ENCODE measurements at regions not wholly inside any gene's neighbourhood (a gene's known extent, or its start where the extent isn't known, plus 50 kb on each side); places are given as distances from the start of the nearest gene placed in this dataset.

GRCh38 chrX:34341814-34342213 lies 209.7 kb upstream of the FAM47A start:
- Mint-ChIP-seq H3K4me1 (peaks cover 1% of the 10 kb centered on the region; the same call in 1 of the 2 replicates), H3K36me3 (peaks cover 1% of the 10 kb centered on the region), H3K9me3 (peaks cover 19% of the 10 kb centered on the region), H3K27me3 (ENCODE audit: low read depth) (no peaks in the 10 kb centered on the region; the same call in 1 of the 2 replicates), H3K27ac (no peak overlapping the region), H3K4me3 (no peak overlapping the region)
- ChIA-PET CTCF (interaction anchor here (1.0 kb wide), 2 partner anchors 470 to 907 kb away, joined by 3 to 4 read pairs; no protein-coding TSS in a partner anchor), POLR2A (no interaction called here)
- DNase-seq (ENCODE audit: low spot score) (no peak), ATAC-seq (no peak)
- TF ChIP-seq ZNF512 (CRISPR knock-in tag; IDR thresholded peaks at IDR 0.05; ENCODE audit: borderline replicate concordance) (no peak), MXD4 (CRISPR knock-in tag; IDR thresholded peaks at IDR 0.05; ENCODE audit: borderline replicate concordance) (no peak), RORB (CRISPR knock-in tag; IDR thresholded peaks at IDR 0.05) (no peak), ZNF263 (CRISPR knock-in tag; IDR thresholded peaks at IDR 0.05; ENCODE audit: low read depth) (no peak), SP1 (CRISPR knock-in tag; conservative IDR thresholded peaks at IDR 0.05) (no peak), FOXP1 (CRISPR knock-in tag; IDR thresholded peaks at IDR 0.05; ENCODE audit: borderline replicate concordance) (no peak), TP53 (CRISPR knock-in tag; IDR thresholded peaks at IDR 0.05) (no peak), ZNF138 (CRISPR knock-in tag; conservative IDR thresholded peaks at IDR 0.05) (no peak), NR3C1 (CRISPR knock-in tag; conservative IDR thresholded peaks at IDR 0.05; ENCODE audit: low read depth) (no peak)

DNA sequence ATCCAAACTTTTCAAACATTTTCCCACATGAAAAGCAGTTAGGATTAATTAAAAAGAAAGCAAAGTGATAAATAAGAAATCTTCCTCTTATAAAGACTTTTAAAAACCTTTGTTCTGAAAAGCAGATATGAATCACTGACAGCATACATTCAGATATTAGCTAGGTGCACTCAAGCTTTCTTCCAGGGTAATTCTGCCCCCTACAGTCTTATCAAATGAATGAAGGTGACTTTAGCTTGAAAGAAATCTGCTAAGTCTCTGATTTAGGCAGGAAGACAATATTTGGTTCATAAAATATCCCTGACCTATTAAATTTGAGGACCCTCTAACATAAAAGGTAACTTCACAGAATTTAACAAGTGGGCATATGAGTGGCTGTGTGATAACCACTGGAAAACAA lies 209.1 kb upstream of the FAM47A start:
- no peak overlapping the region for H3K4me3 Mint-ChIP-seq
- DNase-seq (ENCODE audit: low spot score) (no peak), ATAC-seq (no peak)
- CTCF ChIA-PET, result interaction anchor here (0.8 to 1.0 kb wide), 3 partner anchors 12 to 907 kb away, joined by 3 to 4 read pairs (median 4); no protein-coding TSS in a partner anchor
- no peaks in the 10 kb centered on the region; the same call in 1 of the 2 replicates for H3K27me3 Mint-ChIP-seq (ENCODE audit: low read depth)
- H3K27ac Mint-ChIP-seq, result no peak overlapping the region
- peaks cover 5% of the 10 kb centered on the region for H3K36me3 Mint-ChIP-seq
- peaks cover 7% of the 10 kb centered on the region for H3K4me1 Mint-ChIP-seq
- H3K9me3 Mint-ChIP-seq, result peaks cover 24% of the 10 kb centered on the region
- POLR2A ChIA-PET, result no interaction called here
- TF ChIP-seq TCF7 (CRISPR knock-in tag; IDR thresholded peaks at IDR 0.05; ENCODE audit: low read depth), result no peak
- TF ChIP-seq KAT7 (CRISPR knock-in tag; IDR thresholded peaks at IDR 0.05; ENCODE audit: borderline replicate concordance), result no peak
- TF ChIP-seq MXD4 (CRISPR knock-in tag; IDR thresholded peaks at IDR 0.05; ENCODE audit: borderline replicate concordance), result no peak
- TF ChIP-seq, protein P1, sequence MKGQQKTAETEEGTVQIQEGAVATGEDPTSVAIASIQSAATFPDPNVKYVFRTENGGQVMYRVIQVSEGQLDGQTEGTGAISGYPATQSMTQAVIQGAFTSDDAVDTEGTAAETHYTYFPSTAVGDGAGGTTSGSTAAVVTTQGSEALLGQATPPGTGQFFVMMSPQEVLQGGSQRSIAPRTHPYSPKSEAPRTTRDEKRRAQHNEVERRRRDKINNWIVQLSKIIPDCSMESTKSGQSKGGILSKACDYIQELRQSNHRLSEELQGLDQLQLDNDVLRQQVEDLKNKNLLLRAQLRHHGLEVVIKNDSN (CRISPR knock-in tag; IDR thresholded peaks at IDR 0.05), result no peak
- TF ChIP-seq GABPB1 (CRISPR knock-in tag; IDR thresholded peaks at IDR 0.05), result no peak
- TF ChIP-seq ZNF263 (CRISPR knock-in tag; IDR thresholded peaks at IDR 0.05; ENCODE audit: low read depth), result no peak
- TF ChIP-seq, protein P2, sequence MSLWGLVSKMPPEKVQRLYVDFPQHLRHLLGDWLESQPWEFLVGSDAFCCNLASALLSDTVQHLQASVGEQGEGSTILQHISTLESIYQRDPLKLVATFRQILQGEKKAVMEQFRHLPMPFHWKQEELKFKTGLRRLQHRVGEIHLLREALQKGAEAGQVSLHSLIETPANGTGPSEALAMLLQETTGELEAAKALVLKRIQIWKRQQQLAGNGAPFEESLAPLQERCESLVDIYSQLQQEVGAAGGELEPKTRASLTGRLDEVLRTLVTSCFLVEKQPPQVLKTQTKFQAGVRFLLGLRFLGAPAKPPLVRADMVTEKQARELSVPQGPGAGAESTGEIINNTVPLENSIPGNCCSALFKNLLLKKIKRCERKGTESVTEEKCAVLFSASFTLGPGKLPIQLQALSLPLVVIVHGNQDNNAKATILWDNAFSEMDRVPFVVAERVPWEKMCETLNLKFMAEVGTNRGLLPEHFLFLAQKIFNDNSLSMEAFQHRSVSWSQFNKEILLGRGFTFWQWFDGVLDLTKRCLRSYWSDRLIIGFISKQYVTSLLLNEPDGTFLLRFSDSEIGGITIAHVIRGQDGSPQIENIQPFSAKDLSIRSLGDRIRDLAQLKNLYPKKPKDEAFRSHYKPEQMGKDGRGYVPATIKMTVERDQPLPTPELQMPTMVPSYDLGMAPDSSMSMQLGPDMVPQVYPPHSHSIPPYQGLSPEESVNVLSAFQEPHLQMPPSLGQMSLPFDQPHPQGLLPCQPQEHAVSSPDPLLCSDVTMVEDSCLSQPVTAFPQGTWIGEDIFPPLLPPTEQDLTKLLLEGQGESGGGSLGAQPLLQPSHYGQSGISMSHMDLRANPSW (CRISPR knock-in tag; conservative IDR thresholded peaks at IDR 0.05; ENCODE audit: low read depth), result no peak
- TF ChIP-seq FOXP4 (CRISPR knock-in tag; IDR thresholded peaks at IDR 0.05), result no peak
- no peak for TF ChIP-seq ARID4B (CRISPR knock-in tag; IDR thresholded peaks at IDR 0.05; ENCODE audit: borderline replicate concordance)
- TF ChIP-seq, protein P3, sequence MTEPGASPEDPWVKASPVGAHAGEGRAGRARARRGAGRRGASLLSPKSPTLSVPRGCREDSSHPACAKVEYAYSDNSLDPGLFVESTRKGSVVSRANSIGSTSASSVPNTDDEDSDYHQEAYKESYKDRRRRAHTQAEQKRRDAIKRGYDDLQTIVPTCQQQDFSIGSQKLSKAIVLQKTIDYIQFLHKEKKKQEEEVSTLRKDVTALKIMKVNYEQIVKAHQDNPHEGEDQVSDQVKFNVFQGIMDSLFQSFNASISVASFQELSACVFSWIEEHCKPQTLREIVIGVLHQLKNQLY (CRISPR knock-in tag; IDR thresholded peaks at IDR 0.05), result no peak
- TF ChIP-seq CREB1 (CRISPR knock-in tag; IDR thresholded peaks at IDR 0.05), result no peak
- no peak for TF ChIP-seq ATF3 (CRISPR knock-in tag; conservative IDR thresholded peaks at IDR 0.05)
- TF ChIP-seq SP1 (CRISPR knock-in tag; conservative IDR thresholded peaks at IDR 0.05), result no peak
- no peak for TF ChIP-seq NR1H2 (CRISPR knock-in tag; IDR thresholded peaks at IDR 0.05)
- no peak for TF ChIP-seq ZNF232 (CRISPR knock-in tag; IDR thresholded peaks at IDR 0.05)

Measured in WTC11 (cell line).